AG20443 (cell line): ENCODE measurements at regions not wholly inside any gene's neighbourhood (a gene's known extent, or its start where the extent isn't known, plus 50 kb on each side); places are given as distances from the start of the nearest gene placed in this dataset.
A peak's percentile ranks its signal among the peaks of the same experiment; 100 is the strongest.

Experiments
- DNase-seq: peaks from one replicate; pipeline ENCODE4 v3.0.0; 2012; ENCODE audit warnings: low spot score, mixed read lengths

GRCh38 chr9:85428230-85428629, 313.5 kb downstream of the AGTPBP1 start:
- DNase-seq: no peak

DNA sequence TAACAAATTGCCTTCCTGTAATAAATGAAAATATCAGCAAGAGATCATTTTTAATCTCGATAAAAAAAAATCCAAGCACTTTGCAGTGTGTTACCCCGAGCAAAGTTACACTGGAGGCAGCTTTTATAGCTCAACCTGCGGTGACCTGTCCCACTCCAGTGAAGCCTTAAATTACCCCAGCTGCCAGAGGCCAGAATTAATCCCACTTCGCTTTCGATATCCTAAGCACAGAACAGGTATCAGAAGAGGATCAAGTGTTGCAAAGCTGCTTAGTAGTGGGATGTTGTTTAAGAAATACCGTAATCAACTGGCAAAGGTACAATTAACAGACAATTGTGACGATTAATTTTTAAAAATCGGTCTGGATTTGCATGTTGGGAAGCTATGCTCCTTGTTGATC, 314.0 kb downstream of the AGTPBP1 start:
- DNase-seq: no peak

DNA sequence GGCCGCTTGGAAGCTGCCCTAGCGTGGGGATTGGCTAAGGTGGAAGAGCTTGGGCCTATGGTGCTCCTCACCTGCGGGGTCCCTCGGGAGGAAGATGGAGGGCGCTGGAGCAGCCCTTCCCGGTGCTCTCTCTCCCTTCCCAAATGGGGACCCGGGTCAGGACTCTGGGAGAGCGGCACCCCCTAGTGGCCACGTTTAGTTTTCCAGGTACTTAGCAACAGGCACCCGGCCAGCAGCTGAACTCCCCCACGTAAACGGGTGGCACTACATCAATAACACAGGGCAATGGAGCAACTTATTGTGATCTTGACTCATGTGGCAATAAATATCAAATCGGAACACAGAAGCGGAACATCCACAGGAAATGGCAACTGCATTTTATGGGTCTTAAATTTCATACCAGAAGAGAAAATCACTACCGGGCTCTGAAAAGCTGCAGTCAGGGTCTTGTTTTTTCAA, 316.6 kb downstream of the AGTPBP1 start:
- DNase-seq: peak; percentile 76

GRCh38 chr9:85423422-85423821, 318.3 kb downstream of the AGTPBP1 start:
- DNase-seq: no peak

GRCh38 chr9:85421641-85422040, 320.1 kb downstream of the AGTPBP1 start:
- no peak for DNase-seq

GRCh38 chr9:85420750-85421149, 321.0 kb downstream of the AGTPBP1 start:
- no peak for DNase-seq

DNA sequence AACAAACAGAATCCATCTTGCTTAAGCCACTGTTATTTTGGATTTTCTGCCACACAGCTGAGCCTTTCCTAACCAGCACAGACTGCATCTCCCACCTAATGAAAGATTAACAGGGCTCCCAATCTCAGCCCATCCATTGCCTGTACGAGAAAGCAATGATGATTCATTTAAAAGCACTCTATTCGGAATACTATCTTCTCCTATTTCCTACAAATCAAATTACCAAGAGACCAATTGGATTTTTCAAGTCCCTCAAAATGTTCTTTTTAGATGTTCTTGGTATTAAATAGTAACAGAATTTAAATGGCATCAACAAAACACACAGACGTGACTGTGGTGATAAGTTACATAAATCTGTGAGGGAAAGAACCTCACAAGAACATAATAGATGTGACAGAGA, 324.1 kb downstream of the AGTPBP1 start:
- no peak for DNase-seq

- DNase-seq: no peak
These were observed 325.0 kb downstream of the AGTPBP1 start for GRCh38 chr9:85416715-85417114.

DNA sequence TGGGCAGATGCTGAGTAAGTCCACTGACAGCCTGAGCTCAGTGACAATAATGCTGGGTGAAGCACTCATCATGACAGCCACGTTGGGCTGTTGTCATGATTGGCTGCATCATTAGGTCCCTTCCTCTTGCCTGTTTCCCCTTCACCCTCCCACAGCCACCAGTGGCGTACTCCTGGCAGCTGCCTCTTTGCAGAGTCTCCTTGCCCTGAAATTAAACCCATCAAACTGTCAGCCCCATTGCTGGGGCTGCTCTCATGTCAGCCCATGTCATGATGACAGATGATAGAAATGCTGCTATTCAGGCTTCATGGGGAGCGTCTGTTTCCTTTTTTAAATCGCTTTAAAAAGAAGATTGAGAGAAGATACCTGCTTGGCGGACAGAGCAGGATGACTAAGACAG, 327.4 kb downstream of the AGTPBP1 start:
- DNase-seq: no peak

GRCh38 chr9:85408494-85408893, 333.3 kb downstream of the AGTPBP1 start:
- no peak for DNase-seq

- no peak for DNase-seq
These were observed 336.2 kb downstream of the AGTPBP1 start for GRCh38 chr9:85405566-85405950.

- DNase-seq: no peak
These were observed 336.7 kb downstream of the AGTPBP1 start for GRCh38 chr9:85404911-85405565.

- no peak for DNase-seq
These were observed 339.2 kb downstream of the AGTPBP1 start for GRCh38 chr9:85402551-85402950.

DNA sequence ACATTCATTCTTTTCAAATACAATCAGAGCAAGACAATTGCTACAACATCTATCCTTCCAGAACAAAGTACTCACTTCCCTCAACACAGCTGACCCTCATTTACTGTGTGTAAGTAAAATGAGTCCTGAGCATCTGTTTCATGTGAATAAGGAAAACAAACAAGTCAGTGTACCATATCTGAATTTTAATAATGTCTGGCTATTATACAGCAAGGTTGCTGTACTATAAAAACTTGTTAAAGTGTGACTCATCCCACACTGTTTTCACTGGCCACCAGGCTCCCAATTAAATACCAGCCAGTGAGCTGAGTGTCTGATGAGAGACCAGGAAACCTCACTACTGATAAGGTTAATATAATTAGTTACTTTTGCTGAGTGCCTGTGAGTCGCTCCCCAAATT, 339.8 kb downstream of the AGTPBP1 start:
- no peak for DNase-seq

GRCh38 chr9:85397005-85397404, 344.7 kb downstream of the AGTPBP1 start:
- DNase-seq: no peak

DNA sequence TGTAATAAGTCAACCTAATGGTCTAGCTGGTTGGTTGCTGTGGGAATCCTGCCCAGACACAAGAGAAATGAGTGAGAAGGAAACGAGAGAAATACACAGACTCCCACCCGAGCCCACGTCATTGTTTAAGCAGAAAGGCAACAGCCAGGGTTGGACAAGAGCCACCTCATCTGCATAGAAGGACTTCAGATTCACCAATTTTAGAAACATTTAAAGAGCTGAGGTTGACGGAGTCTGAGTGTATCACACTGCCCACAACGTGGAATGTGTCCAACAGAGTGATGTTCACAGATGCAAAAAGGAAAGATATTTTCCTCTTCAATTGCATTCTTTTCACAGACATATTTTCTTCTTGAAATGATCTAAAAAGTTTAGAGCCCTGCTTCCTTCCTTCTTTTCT, 349.5 kb downstream of the AGTPBP1 start:
- no peak for DNase-seq

- DNase-seq: no peak
These were observed 363.9 kb downstream of the AGTPBP1 start for GRCh38 chr9:85377731-85378289.

DNA sequence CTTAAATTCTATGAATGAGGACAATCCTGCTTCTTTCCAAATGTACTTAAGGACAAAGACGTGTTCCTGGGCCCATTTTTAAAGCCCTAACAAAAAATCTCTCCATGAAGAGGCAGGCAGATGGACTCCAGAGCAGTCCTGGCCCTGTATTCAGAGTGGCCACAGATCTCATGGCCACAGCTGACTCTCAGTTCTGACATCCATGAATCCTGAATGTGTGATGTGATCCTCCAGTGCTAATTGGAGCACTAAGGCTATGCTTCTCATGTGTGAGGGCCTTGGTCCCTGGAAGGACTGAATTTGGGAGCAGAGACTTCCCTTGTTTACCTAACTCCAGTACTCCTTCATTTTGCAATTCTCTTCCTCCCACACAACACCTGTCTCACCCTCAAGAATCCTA, 373.0 kb downstream of the AGTPBP1 start:
- DNase-seq: no peak

DNA sequence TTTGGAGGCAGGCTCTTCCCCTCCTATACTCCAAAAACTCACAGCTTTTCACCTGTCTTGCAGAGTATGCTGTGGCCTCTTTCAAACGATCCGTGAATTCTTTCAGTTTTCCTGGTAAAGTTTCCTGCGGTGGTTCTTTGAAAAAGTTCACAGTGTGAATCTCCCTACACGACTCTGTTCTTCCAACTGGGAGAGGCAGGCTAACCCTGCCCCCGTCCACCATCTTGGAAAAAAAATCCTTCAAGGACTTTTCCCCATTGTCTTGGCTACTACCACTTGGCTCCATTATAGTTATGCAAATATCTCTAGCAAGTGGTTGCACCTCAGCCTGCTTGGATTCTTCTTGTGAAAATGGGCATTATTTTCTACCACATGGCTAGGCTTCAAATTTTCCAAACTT, 382.6 kb downstream of the AGTPBP1 start:
- no peak for DNase-seq

DNA sequence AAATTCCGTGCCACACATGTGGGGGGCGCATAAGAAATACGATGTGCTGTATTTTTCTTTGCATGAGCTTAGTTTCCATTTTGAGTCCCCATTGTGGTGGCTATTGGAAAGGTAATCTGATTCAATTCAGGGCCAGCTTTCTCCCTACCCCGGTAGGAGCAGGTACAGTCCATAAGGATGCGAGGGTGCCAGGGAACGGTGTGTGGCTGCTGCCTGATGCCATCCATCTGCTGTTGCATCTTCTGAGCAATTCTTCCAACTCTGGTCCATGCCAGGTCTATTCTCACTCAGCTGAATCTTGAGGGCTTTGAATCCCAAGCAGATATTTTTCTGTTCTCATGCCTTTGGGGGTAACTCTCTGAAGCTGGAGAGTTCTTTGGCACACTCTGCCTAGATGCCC, 392.7 kb downstream of the AGTPBP1 start:
- DNase-seq: no peak

- no peak for DNase-seq
These were observed 394.2 kb downstream of the AGTPBP1 start for GRCh38 chr9:85347541-85347940.

- no peak for DNase-seq
These were observed 396.9 kb downstream of the AGTPBP1 start for GRCh38 chr9:85344901-85345300.

GRCh38 chr9:85339338-85339737, 402.4 kb downstream of the AGTPBP1 start:
- DNase-seq: no peak

DNA sequence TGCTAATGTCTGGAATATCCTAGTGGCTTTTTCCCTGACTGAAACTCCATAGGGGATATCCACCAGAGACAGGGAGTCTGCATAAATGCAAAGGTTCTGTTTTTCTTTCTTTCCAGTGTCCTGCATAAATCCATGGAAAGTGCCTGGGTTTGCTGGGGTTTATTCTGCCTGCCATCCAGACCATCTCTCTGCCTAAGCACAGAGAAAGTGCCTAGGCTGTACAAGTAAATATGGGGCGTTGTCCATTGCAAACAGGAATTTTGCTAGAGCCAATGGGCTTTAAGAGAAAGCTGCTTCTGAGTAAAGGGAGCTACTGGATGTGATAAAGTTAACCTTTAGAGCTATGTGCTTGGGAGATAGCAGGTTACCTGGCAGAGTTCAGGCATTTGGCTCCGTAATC, 407.5 kb downstream of the AGTPBP1 start:
- no peak for DNase-seq
